ENCODE measurements at regions not wholly inside any gene's neighbourhood (a gene's known extent, or its start where the extent isn't known, plus 50 kb on each side); places are given as distances from the start of the nearest gene placed in this dataset.

DNA sequence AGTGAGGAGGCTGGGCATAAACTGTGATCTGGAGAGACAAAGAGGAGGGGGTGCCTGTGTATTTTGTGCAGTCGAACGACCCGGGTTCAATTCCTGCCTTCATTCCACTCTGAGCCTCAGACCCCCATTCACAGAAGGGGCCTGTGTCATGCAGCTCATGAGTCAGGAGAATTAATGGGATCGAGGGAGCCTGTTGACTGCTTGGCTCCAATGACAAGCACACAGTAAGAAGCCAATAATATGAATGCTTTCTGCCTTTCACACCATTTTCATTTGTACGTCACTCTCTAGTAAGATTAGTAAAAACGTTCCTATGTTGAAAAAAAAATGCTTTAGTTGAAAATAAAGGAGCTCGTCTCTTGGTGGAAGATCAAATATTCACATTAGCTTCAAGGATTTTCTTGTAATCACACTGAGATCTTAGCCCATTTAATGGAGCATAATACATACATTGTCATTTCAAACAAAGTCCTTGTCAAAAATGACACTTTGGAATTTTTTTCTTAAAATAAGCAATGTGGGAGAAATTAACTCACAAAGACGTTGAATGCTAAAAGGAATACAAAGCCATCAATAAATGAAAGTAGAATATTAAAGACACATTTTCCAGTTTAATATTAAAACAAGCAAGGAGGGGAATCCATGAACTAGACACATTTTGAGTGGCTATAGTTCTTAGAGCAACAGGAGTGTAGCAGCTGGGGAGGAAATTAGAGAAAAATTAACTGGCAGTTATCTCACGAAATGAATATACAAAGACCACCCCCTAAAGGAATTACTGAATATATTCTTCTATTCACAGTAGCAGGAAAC lies 246.7 kb upstream of the AFDN start:
- H3K9me3 Mint-ChIP-seq: peaks cover 5% of the 10 kb centered on the region
- no peak overlapping the region for H3K27ac Mint-ChIP-seq
- H3K27me3 Mint-ChIP-seq: peaks cover 11% of the 10 kb centered on the region
- H3K4me3 Mint-ChIP-seq: no peak overlapping the region
- intact Hi-C loops (cut with micrococcal nuclease): no loop called here
- no peak for DNase-seq
- H3K36me3 Mint-ChIP-seq (ENCODE audit: low read depth): no peaks in the 10 kb centered on the region
- H3K4me1 Mint-ChIP-seq: no peaks in the 10 kb centered on the region

DNA sequence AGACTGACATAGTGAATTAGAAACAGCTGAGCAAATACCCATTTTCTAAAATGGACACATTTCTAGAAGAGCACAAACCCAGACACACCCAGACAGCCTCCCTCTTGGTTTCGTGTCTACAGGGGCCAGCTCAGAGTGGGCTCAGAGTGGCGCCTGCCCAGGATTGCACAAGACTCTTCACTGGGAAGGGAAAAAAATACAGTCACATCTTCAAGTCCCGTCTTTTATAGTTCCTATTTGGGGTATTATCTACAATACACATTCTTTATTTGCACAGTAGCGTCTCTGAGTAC lies 246.1 kb upstream of the AFDN start:
- no peak for DNase-seq
- peaks cover 15% of the 10 kb centered on the region for H3K27me3 Mint-ChIP-seq
- H3K4me3 Mint-ChIP-seq: no peak overlapping the region
- H3K4me1 Mint-ChIP-seq: no peaks in the 10 kb centered on the region
- H3K27ac Mint-ChIP-seq: no peak overlapping the region
- H3K9me3 Mint-ChIP-seq: peaks cover 5% of the 10 kb centered on the region
- H3K36me3 Mint-ChIP-seq (ENCODE audit: low read depth): no peaks in the 10 kb centered on the region
- intact Hi-C loops (cut with micrococcal nuclease): no loop called here

DNA sequence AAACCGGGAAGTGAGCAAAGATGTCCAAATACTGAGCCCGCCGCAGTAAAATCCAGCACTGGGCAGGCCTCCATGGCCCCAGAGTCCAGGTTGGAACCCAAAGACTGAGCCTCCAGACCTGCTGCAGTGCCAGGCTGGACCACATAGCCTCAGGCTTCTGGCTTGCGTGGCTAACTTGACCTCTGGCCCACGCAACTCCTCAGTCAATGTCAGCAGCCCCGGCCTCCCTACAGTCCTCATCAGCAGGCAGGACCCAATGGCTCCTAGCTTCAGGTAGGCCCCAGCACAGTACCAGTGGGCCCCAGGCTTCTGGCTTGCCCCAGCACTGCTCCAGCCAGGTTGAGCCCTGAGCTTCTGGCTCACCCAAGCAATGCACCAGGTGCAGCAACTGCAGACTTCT lies 245.1 kb upstream of the AFDN start:
- peaks cover 5% of the 10 kb centered on the region for H3K9me3 Mint-ChIP-seq
- H3K36me3 Mint-ChIP-seq (ENCODE audit: low read depth): no peaks in the 10 kb centered on the region
- DNase-seq: no peak
- peaks cover 16% of the 10 kb centered on the region for H3K27me3 Mint-ChIP-seq
- H3K4me1 Mint-ChIP-seq: no peaks in the 10 kb centered on the region
- intact Hi-C loops (cut with micrococcal nuclease): no loop called here
- no peak overlapping the region for H3K4me3 Mint-ChIP-seq
- no peak overlapping the region for H3K27ac Mint-ChIP-seq

DNA sequence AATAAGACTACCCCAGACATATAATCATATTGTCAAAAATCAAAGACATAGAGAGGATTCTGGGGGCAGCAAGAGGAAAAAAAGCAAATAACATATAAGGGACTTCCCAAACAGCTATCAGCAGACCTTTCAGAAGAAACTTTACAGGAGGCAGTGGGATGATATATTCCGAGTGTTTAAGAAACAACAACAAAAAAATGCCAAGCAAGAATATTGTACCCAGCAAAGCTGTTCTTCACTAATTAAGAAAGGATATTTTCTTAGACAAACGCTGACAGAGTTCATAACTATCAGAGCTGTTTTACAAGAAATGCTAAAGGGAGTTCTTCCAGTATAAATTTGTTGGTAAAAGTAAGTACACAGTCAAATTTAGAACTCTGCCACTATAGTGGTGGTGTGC lies 243.3 kb upstream of the AFDN start:
- no peak for DNase-seq
- Mint-ChIP-seq H3K4me1 (no peaks in the 10 kb centered on the region), H3K27ac (no peak overlapping the region), H3K9me3 (peaks cover 5% of the 10 kb centered on the region), H3K27me3 (peaks cover 16% of the 10 kb centered on the region), H3K36me3 (ENCODE audit: low read depth) (no peaks in the 10 kb centered on the region), H3K4me3 (no peak overlapping the region)
- intact Hi-C loops (cut with micrococcal nuclease): no loop called here

DNA sequence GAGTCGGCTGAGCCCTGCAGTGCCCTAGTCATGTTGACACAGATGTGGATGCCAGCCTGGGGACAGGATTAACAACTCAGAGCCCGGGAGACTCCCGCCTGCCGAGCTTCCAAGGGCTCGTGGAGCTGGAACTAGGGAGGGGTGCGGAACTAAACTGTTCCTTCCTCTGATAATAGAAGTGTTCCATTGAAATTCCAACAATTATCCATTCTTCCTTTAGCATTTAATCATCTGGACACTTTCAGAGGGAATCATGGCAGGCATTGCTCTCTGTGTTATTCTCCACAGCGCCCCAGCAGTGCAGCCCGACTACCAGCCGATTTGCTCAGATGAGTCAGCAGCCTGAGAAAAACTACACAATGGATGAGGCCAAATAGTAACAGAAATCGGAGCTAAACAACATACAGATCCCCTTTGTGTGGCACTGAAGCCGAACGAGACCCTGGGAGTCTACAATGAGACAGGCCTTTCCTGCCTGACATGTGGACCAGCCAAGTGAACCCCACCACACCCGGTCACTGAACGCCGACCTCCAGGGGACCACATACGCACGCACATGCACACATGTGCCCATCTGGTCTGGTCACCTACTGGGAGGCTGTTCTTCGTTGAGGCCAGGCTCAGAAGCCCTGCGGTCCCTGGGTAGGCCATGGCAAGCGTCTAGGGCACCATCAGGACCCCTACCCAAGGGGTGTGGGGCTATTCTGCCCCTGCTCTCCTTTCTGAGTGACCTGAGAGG lies 238.4 kb upstream of the AFDN start:
- no peak overlapping the region for H3K4me3 Mint-ChIP-seq
- peaks cover 9% of the 10 kb centered on the region for H3K9me3 Mint-ChIP-seq
- intact Hi-C loops (cut with micrococcal nuclease): no loop called here
- H3K27me3 Mint-ChIP-seq: peaks cover 14% of the 10 kb centered on the region
- H3K36me3 Mint-ChIP-seq (ENCODE audit: low read depth): no peaks in the 10 kb centered on the region
- no peak overlapping the region for H3K27ac Mint-ChIP-seq
- DNase-seq: no peak
- no peaks in the 10 kb centered on the region for H3K4me1 Mint-ChIP-seq

DNA sequence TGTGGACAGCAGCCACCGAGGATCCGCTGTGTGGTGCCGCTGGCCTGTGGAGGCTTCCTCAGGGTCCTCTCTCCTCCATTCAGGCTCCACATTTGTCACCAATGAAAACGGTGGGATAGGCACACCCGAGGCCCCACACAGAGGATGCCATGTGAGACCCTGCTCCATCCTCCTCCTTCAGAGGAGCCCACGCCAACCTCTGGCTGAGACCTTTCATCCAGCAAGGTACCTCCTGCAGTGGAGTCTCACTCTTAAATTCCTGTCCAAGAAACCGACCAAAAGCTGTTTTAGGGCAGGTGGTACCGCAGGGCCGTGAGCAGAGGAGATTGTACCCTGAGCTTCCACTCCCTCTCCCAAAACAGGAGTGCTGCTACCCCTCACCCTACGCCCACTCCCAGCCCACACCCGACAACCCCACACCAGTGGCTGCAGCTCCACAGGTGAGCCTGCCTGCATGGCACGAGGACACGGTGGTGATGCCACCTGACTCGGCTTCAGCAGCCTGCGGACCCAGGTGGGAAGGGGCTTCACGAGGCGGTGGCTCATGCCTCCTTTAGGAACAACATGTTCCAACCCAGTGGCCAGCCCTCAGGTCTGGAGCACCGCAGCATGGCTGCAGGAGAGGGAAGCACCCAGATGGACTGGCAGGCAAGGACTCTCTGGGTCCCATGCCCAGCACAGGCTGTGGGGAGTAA lies 237.6 kb upstream of the AFDN start:
- H3K27me3 Mint-ChIP-seq: peaks cover 12% of the 10 kb centered on the region
- no peaks in the 10 kb centered on the region for H3K4me1 Mint-ChIP-seq
- peaks cover 9% of the 10 kb centered on the region for H3K9me3 Mint-ChIP-seq
- H3K27ac Mint-ChIP-seq: no peak overlapping the region
- H3K4me3 Mint-ChIP-seq: no peak overlapping the region
- DNase-seq: no peak
- H3K36me3 Mint-ChIP-seq (ENCODE audit: low read depth): no peaks in the 10 kb centered on the region
- intact Hi-C loops (cut with micrococcal nuclease): no loop called here

DNA sequence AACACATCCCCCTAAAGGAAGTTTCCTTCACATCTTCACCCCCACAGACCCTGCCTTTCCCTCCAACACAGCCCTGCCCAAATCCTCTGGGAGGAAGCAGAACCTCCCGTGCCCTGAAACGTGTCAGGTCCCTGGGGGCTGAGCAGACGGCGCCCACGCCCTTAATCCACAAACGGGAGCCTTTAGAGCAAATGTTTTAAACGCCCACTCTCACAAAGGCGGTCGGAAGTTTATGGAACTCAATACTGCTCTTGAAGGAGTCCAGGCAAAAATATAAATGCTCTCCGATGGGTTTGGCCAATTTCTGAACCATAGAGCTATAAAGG lies 237.1 kb upstream of the AFDN start:
- intact Hi-C loops (cut with micrococcal nuclease): no loop called here
- Mint-ChIP-seq H3K4me1 (no peaks in the 10 kb centered on the region), H3K9me3 (peaks cover 9% of the 10 kb centered on the region), H3K27ac (no peak overlapping the region), H3K36me3 (ENCODE audit: low read depth) (no peaks in the 10 kb centered on the region), H3K27me3 (peaks cover 8% of the 10 kb centered on the region), H3K4me3 (no peak overlapping the region)
- no peak for DNase-seq

DNA sequence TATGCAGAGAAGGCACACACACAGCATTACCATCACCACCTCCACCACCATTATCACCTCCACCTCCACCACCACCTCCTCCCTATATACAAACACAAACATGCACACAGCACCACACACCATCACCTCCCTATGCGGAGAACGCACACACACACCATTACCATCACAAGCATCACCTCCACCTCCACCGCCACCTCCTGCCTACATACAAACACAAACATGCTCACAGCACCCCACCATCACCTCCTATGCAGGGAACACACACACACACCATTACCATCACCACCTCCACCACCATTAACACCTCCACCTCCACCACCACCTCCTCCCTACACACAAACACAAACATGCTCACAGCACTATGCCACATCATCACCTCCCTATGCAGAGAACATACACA lies 236.5 kb upstream of the AFDN start:
- intact Hi-C loops (cut with micrococcal nuclease): no loop called here
- no peak overlapping the region for H3K4me3 Mint-ChIP-seq
- H3K9me3 Mint-ChIP-seq: peaks cover 9% of the 10 kb centered on the region
- no peaks in the 10 kb centered on the region for H3K36me3 Mint-ChIP-seq (ENCODE audit: low read depth)
- H3K27me3 Mint-ChIP-seq: peaks cover 4% of the 10 kb centered on the region
- no peak for DNase-seq
- H3K4me1 Mint-ChIP-seq: no peaks in the 10 kb centered on the region
- H3K27ac Mint-ChIP-seq: no peak overlapping the region
